Pancreas (tissue), 10 donors: ENCODE measurements at regions not wholly inside any gene's neighbourhood (a gene's known extent, or its start where the extent isn't known, plus 50 kb on each side); places are given as distances from the start of the nearest gene placed in this dataset.

Experiments
- ATAC-seq, 4 donors: fragments of 200-7000 bp; cut with Tn5 transposase; one replicate each; pipeline versions ENCODE4 v1.8.0 to v1.9.1; 2020; ENCODE audit warnings: mild to moderate bottlenecking in 4 of 4, moderate library complexity in 4 of 4
- DNase-seq, 6 donors: peaks; one replicate each; pipeline ENCODE4 v3.0.0-alpha.2; 2020
- FAIRE-seq: peaks from 2 replicates; lab custom pipeline; 2012; peaks lifted over from hg19 to GRCh38; lab: Jason Lieb, UNC
- H3K27ac ChIP-seq, 4 donors: fragments of 200-600 bp; sonication (generic); 1 replicate in 3 of 4; 2 replicates in 1 of 4; pipeline versions ENCODE4 v1.5.0 to v1.8.0; 2020
- H3K27me3 ChIP-seq, 4 donors: fragments of 200-600 bp; one replicate each; pipeline ENCODE4 v1.8.0; 2021
- H3K36me3 ChIP-seq, 3 donors: fragments of 200-600 bp; sonication (generic) in 1 of 3; one replicate each; pipeline versions ENCODE4 v1.5.0 to v1.8.0; 2020 to 2021
- H3K4me1 ChIP-seq, 3 donors: fragments of 200-600 bp; one replicate each; pipeline ENCODE4 v1.8.0; 2021
- H3K4me3 ChIP-seq, 4 donors: fragments of 200-600 bp; sonication (generic) in 2 of 4; one replicate each; pipeline versions ENCODE4 v1.5.0 to v1.8.0; 2020 to 2021
- H3K9me3 ChIP-seq, 4 donors: fragments of 200-600 bp; one replicate each; pipeline ENCODE4 v1.8.0; 2021
- CTCF ChIP-seq, 4 donors: fragments of 200-600 bp; sonication (generic) in 3 of 4; IDR thresholded peaks; one replicate each; pipeline versions ENCODE4 v1.5.0 to v1.8.0; 2021; ENCODE audit warnings: antibody characterized with exemption in 4 of 4
- WGBS, 2 donors: extraction: QIAGEN DNeasy Blood & Tissue Kit; methylation state at CpG; one replicate each; pipeline ENCODE4 v1.1.7; 2013; 5-methylcytosine and 5-hydroxymethylcytosine counted together
- intact Hi-C, 3 donors: fragments of 100-400 bp; cut with DNase I; formaldehyde crosslinking; loops; one replicate each; pipeline versions ENCODE4 v1.11.1 to v1.14.2; 2022
- donor health status: healthy with polysubstance abuse.
- donor health status: DM: no; HTN: no; CAD: no; lungs with moderate emphysema.
- donor health status: DM: no; HTN: no; CAD: no.
- donor health status: control.
- donor health status: control.
- donor health status: Bipolar disorder and iron deficiency.
- donor health status: DM: yes; HTN: yes; CAD: no.
- donor health status: DM: no; HTN: no; CAD: no.
- donor health status: DM: no; HTN: no; CAD: no.
- donor health status: DM: yes; HTN: yes; CAD: no.

- H3K27ac ChIP-seq, result no peak overlapping the region
- H3K4me3 ChIP-seq, result no peak overlapping the region
- no peaks in the 10 kb centered on the region for H3K27me3 ChIP-seq
Measured at GRCh38 chr4:53788621-53789020, 197.3 kb upstream of the LNX1 start.

GRCh38 chr4:53788011-53788410 is 196.7 kb upstream of the LNX1 start:
- H3K9me3 ChIP-seq, result no peaks in the 10 kb centered on the region
- H3K4me3 ChIP-seq, result no peak overlapping the region
- no peak for ATAC-seq
- 67 to 79% methylated on average over 3 of the region's 3 CpGs for WGBS, 2 donors
- TF ChIP-seq CTCF (IDR thresholded peaks at IDR 0.05), result no peak
- DNase-seq, result no peak
- no peak overlapping the region for H3K27ac ChIP-seq
- no peaks in the 10 kb centered on the region for H3K27me3 ChIP-seq
- FAIRE-seq, result no peak
- H3K4me1 ChIP-seq, result no peaks in the 10 kb centered on the region
- intact Hi-C loops, result no loop called here
- H3K36me3 ChIP-seq, result no peaks in the 10 kb centered on the region

More at GRCh38 chr4:53788621-53789020, 197.3 kb upstream of the LNX1 start:
- H3K4me1 ChIP-seq, result no peaks in the 10 kb centered on the region
- 89 to 92% methylated on average over 3 of the region's 3 CpGs for WGBS, 2 donors
- DNase-seq (no peak), FAIRE-seq (no peak), ATAC-seq (no peak)
- H3K36me3 ChIP-seq, result no peaks in the 10 kb centered on the region
- no peaks in the 10 kb centered on the region for H3K9me3 ChIP-seq
- intact Hi-C loops, result no loop called here
- TF ChIP-seq CTCF (IDR thresholded peaks at IDR 0.05), result no peak

GRCh38 chr4:53786632-53787031 is 195.3 kb upstream of the LNX1 start:
- Histone ChIP-seq H3K27me3 (no peaks in the 10 kb centered on the region), H3K4me3 (no peak overlapping the region), H3K36me3 (no peaks in the 10 kb centered on the region), H3K27ac (no peak overlapping the region), H3K4me1 (no peaks in the 10 kb centered on the region), H3K9me3 (no peaks in the 10 kb centered on the region)
- intact Hi-C loops, result no loop called here
- no peak for TF ChIP-seq CTCF (IDR thresholded peaks at IDR 0.05)
- no peak for DNase-seq
- no peak for FAIRE-seq
- no peak for ATAC-seq
- WGBS, 2 donors, result 59 to 61% methylated on average over 4 of the region's 4 CpGs

- no peaks in the 10 kb centered on the region for H3K36me3 ChIP-seq
- ATAC-seq (no peak), FAIRE-seq (no peak), DNase-seq (no peak)
- intact Hi-C loops, result no loop called here
- H3K4me3 ChIP-seq, result no peak overlapping the region
- H3K9me3 ChIP-seq, result no peaks in the 10 kb centered on the region
- TF ChIP-seq CTCF (IDR thresholded peaks at IDR 0.05), result no peak
- H3K27me3 ChIP-seq, result no peaks in the 10 kb centered on the region
- no peak overlapping the region for H3K27ac ChIP-seq
- no peaks in the 10 kb centered on the region for H3K4me1 ChIP-seq
- 70 to 75% methylated on average over 6 of the region's 6 CpGs for WGBS, 2 donors
Measured at GRCh38 chr4:53785996-53786395, 194.7 kb upstream of the LNX1 start.

- WGBS, 2 donors, result 94 to 95% methylated on average over 3 of the region's 3 CpGs
- DNase-seq, result no peak
- no peak overlapping the region for H3K27ac ChIP-seq
- H3K27me3 ChIP-seq, result no peaks in the 10 kb centered on the region
- FAIRE-seq, result no peak
- intact Hi-C loops, result no loop called here
- H3K4me3 ChIP-seq, result no peak overlapping the region
- ATAC-seq, result no peak
- H3K4me1 ChIP-seq, result no peaks in the 10 kb centered on the region
- H3K9me3 ChIP-seq, result no peaks in the 10 kb centered on the region
- no peaks in the 10 kb centered on the region for H3K36me3 ChIP-seq
- no peak for TF ChIP-seq CTCF (IDR thresholded peaks at IDR 0.05)
Measured at GRCh38 chr4:53784112-53784511, 192.8 kb upstream of the LNX1 start.
